GM10266 (cell line): ENCODE measurements at regions not wholly inside any gene's neighbourhood (a gene's known extent, or its start where the extent isn't known, plus 50 kb on each side); places are given as distances from the start of the nearest gene placed in this dataset.

Experiments
- DNase-seq: peaks from one replicate; pipeline ENCODE4 v3.0.0; 2012; ENCODE audit errors: extremely low spot score
- TF ChIP-seq, protein P1 (sequence below): IDR thresholded peaks from 2 replicates; pipeline ENCODE4 v1.5.1; 2012; ENCODE audit warnings: mild to moderate bottlenecking, low read depth; ENCODE audit not compliant: control insufficient read depth, insufficient read depth; ENCODE audit errors: missing control alignments

DNA sequence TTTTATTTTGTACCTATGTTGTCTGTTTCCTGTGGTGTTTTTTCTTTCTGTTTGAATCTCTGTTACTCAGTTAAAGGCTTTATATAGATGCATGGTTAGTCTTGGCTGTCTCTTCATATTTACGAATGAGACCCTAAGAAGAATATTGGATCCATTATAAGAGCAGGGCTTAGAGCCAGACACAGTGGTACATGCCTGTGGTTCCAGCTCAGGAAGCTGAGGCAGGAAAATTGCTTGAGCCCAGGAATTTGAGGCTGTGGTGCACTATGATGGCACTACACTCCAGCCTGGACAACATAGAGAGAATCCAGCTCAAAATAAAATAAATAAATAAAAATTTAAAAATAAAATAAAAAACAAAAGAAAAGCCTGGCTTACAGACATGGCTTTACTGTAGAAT lies 211.1 kb downstream of the SOD2 start:
- TF ChIP-seq, protein P1, sequence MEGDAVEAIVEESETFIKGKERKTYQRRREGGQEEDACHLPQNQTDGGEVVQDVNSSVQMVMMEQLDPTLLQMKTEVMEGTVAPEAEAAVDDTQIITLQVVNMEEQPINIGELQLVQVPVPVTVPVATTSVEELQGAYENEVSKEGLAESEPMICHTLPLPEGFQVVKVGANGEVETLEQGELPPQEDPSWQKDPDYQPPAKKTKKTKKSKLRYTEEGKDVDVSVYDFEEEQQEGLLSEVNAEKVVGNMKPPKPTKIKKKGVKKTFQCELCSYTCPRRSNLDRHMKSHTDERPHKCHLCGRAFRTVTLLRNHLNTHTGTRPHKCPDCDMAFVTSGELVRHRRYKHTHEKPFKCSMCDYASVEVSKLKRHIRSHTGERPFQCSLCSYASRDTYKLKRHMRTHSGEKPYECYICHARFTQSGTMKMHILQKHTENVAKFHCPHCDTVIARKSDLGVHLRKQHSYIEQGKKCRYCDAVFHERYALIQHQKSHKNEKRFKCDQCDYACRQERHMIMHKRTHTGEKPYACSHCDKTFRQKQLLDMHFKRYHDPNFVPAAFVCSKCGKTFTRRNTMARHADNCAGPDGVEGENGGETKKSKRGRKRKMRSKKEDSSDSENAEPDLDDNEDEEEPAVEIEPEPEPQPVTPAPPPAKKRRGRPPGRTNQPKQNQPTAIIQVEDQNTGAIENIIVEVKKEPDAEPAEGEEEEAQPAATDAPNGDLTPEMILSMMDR = no peak
- no peak for DNase-seq

DNA sequence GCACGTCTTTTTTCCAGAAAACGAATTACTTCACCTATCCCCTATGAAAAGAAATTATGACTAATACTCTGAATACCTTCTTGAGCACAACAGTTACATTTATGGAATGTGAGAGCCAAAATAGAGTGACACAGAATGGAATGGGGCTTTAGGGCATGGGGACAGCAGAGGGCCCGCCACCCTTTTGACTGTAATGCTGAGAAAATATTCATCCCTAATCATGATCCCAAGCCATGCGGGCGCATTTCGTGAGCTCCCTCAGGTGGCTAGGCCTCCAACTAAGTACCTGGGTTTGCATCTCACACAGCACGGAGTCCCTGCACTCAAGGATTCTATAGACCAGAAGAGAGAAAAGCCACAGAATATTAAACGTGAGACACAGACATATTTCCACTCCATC lies 212.6 kb downstream of the SOD2 start:
- TF ChIP-seq, protein P1 = no peak
- no peak for DNase-seq

DNA sequence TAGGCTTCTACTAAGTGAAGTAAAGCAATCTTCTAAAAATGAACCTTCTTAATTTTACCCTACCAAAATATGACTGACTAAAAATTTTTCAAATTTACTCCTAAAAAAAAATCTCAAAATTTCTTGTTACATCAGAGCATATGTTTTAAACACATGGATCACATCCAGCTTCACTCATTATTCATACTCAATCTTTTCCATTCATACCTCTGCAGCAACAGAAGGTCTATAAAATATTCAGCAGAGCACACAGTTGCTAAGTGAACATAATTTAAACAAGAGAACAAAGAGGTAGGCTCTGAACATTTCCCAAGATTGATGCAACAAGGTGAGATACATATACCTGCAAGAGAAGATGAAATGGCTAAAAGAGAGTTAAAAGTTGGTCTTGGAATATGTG lies 213.9 kb downstream of the SOD2 start:
- DNase-seq = no peak
- TF ChIP-seq, protein P1 = no peak

DNA sequence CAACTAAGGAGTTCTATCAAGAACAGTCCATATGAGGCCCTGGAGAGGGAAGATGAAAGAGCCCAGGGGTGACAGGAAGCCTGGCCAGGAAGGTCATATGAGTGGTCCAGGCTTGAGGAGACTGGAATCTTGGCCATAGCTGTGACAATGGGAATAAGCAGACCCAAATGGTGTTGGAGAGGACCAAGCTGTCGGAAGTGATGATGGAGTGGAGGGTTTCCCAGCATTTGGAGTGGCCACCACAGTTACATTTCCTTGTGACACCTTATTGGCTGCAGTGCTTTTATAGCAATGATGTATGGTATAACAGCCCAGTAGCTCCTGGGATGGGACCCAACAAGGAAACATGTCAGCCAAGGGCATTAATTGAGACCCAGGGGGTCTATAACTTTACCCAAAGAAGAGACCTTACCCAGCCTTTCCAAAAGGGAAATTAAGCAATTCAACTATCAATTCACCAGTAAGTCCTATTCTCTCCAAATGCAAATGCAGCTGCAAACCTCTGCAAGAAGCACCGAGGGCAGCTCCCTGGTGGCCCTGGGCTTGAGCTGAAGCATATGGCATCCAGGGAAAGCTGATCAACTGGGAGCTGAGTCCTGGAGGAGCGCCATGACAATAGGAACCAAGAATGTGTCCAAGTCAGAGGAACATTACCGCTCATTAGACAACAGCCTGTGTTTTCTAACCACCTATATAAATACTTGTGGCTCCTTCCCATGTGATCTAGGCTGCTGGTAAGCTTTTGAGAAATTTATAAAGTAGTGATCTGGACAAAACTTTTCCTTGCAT lies 219.4 kb downstream of the SOD2 start:
- no peak for DNase-seq
- TF ChIP-seq, protein P1 = no peak

DNA sequence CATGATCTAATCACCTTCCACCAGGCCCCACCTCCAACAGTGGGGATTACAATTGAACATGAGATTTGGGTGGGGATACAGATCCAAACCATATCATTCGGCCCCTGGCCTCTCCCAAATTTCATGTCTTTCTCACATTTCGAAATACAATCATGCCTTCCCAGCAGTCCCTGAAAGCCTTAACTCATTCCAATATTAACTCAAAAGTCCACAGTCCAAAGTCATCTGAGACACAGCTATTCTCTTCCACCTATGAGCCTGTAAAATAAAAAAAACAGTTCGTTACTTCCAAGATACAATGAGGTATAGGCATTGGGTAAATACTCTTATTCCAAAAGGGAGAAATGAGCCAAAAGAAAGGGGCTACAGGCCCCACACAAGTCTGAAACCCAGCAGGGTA lies 222.6 kb downstream of the SOD2 start:
- TF ChIP-seq, protein P1 = no peak
- DNase-seq = no peak

DNA sequence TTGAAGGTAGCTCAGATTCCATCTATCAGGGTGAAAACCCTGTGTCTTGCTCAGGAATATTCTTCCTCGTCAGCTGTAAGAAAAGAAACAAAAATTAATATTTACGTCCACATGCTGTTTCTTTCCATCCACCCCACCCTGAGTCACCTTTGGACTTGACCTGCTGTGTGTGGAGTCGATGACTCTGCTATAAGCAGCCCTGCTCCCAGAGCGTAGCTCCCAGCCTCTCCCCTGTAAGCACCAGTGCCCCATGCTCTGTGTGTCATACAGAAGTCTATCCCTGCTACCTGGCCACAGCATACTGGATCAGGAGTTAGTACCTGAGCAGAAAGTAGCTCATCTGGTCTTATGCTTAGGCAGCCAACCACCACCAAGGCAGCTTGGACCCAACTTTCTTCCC lies 223.6 kb downstream of the SOD2 start:
- TF ChIP-seq, protein P1 = no peak
- no peak for DNase-seq

DNA sequence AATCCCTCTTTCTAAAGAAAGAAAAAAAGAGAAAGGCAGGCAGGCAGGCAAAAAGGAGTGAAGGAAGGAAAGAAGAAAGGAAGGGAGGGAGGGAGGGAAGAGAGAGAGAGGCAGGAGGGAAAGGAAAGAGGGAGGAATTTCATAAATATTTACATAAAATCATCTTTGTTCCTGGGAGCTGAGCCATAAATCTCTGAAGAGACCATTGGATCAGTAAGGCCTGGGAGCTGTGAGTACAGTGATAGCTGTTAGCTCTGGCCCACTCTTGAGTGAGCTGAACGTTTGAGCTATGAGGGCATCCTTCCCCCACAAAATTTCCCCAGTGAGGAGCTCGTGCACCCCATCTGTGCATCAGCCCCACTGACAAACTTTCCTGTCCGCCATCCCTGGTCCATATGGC lies 224.0 kb downstream of the SOD2 start:
- DNase-seq = no peak
- TF ChIP-seq, protein P1 = no peak
